Loucy (cell line): ENCODE measurements at regions not wholly inside any gene's neighbourhood (a gene's known extent, or its start where the extent isn't known, plus 50 kb on each side); places are given as distances from the start of the nearest gene placed in this dataset.
A peak's percentile ranks its signal among the peaks of the same experiment; 100 is the strongest.

ENCODE experiments used
- H2AFZ ChIP-seq: fragments of 200-600 bp; sonication (generic); 2 replicates; pipeline ENCODE4 v1.6.0; 2016; ENCODE audit warnings: antibody characterized with exemption, mild to moderate bottlenecking, low read length, moderate library complexity
- H3F3A ChIP-seq: fragments of 200-600 bp; 2 replicates; pipeline ENCODE4 v1.6.0; 2016; ENCODE audit warnings: antibody characterized with exemption, low read depth, mild to moderate bottlenecking
- H3K27me3 ChIP-seq: fragments of 200-600 bp; sonication (generic); 2 replicates; pipeline ENCODE4 v1.6.1; 2014; ENCODE audit warnings: low read length, mild to moderate bottlenecking; ENCODE audit not compliant: insufficient read depth, poor library complexity, severe bottlenecking
- H3K36me3 ChIP-seq: fragments of 200-600 bp; sonication (generic); 2 replicates; pipeline ENCODE4 v1.6.1; 2016; ENCODE audit warnings: low read length; ENCODE audit not compliant: insufficient read depth
- H3K4me1 ChIP-seq: fragments of 200-600 bp; sonication (generic); 2 replicates; pipeline ENCODE4 v1.5.1; 2014; ENCODE audit warnings: low read length, mild to moderate bottlenecking; ENCODE audit not compliant: insufficient read depth, poor library complexity, severe bottlenecking
- H3K4me2 ChIP-seq: fragments of 200-600 bp; sonication (generic); 2 replicates; pipeline ENCODE4 v1.6.0; 2014; ENCODE audit warnings: antibody characterized with exemption, low read length, low read depth, mild to moderate bottlenecking; ENCODE audit not compliant: poor library complexity, severe bottlenecking
- H3K4me3 ChIP-seq: fragments of 200-600 bp; sonication (generic); 2 replicates; pipeline ENCODE4 v1.5.1; 2014; ENCODE audit warnings: low read length, mild to moderate bottlenecking, mixed read lengths; ENCODE audit not compliant: poor library complexity, severe bottlenecking
- H3K79me2 ChIP-seq: fragments of 200-600 bp; sonication (generic); 2 replicates; pipeline ENCODE4 v1.6.1; 2014; ENCODE audit warnings: low read length; ENCODE audit not compliant: insufficient read depth
- H3K9ac ChIP-seq: fragments of 200-600 bp; sonication (generic); 2 replicates; pipeline ENCODE4 v1.6.0; 2014; ENCODE audit warnings: mild to moderate bottlenecking, low read depth, low read length, moderate library complexity; ENCODE audit not compliant: poor library complexity, severe bottlenecking
- H3K9me2 ChIP-seq: fragments of 200-600 bp; sonication (generic); replicated peaks from 2 replicates; pipeline ENCODE4 v1.6.1; 2016; ENCODE audit warnings: low read depth, low read length, mixed read lengths
- H3K9me3 ChIP-seq: fragments of 200-600 bp; sonication (generic); 2 replicates; pipeline ENCODE4 v1.6.1; 2014; ENCODE audit warnings: mild to moderate bottlenecking, antibody characterized with exemption, low read length, low read depth; ENCODE audit not compliant: insufficient read depth
- H4K20me1 ChIP-seq: fragments of 200-600 bp; sonication (generic); 2 replicates; pipeline ENCODE4 v1.6.0; 2014; ENCODE audit warnings: antibody characterized with exemption, low read length, mild to moderate bottlenecking; ENCODE audit not compliant: insufficient read depth, poor library complexity, severe bottlenecking
- CTCF ChIP-seq: fragments of 200-600 bp; sonication (generic); conservative IDR thresholded peaks from 2 replicates; pipeline ENCODE4 v1.5.1; 2014; ENCODE audit warnings: mild to moderate bottlenecking, antibody characterized with exemption, low read length
- EZH2phosphoT487 ChIP-seq: fragments of 200-600 bp; IDR thresholded peaks from 2 replicates; pipeline ENCODE4 v1.6.1; 2018; ENCODE audit warnings: antibody characterized with exemption, mild to moderate bottlenecking, moderate library complexity, borderline replicate concordance

GRCh38 chr6:22411376-22412105 lies 114.7 kb upstream of the PRL start:
- Histone ChIP-seq H4K20me1 (no peaks in the 10 kb centered on the region), H3K79me2 (no peaks in the 10 kb centered on the region), H3K36me3 (no peaks in the 10 kb centered on the region), H3K27me3 (no peaks in the 10 kb centered on the region), H2AFZ (no peak overlapping the region), H3K4me1 (no peaks in the 10 kb centered on the region), H3K4me2 (no peak overlapping the region), H3K9ac (no peak overlapping the region), H3K4me3 (no peak overlapping the region), H3K9me3 (no peaks in the 10 kb centered on the region), H3F3A (no peaks in the 10 kb centered on the region), H3K9me2 (no peaks in the 10 kb centered on the region; the same call in 1 of the 2 replicates)
- no peak for TF ChIP-seq CTCF
- TF ChIP-seq EZH2phosphoT487 = no peak

- Histone ChIP-seq H3K9me3 (peaks cover under 1% of the 10 kb centered on the region; the same call in 1 of the 2 replicates), H3K4me2 (no peak overlapping the region), H3K9ac (no peak overlapping the region), H3K4me1 (no peaks in the 10 kb centered on the region), H3K4me3 (no peak overlapping the region), H3K36me3 (no peaks in the 10 kb centered on the region), H2AFZ (0 out of 2 replicates have a peak overlapping the region, but pooled peaks have one; percentile 23), H3K9me2 (no peaks in the 10 kb centered on the region; the same call in 1 of the 2 replicates), H3K27me3 (no peaks in the 10 kb centered on the region), H3K79me2 (no peaks in the 10 kb centered on the region), H3F3A (no peaks in the 10 kb centered on the region), H4K20me1 (no peaks in the 10 kb centered on the region)
- TF ChIP-seq CTCF = no peak
- no peak for TF ChIP-seq EZH2phosphoT487
These were observed 116.2 kb upstream of the PRL start for GRCh38 chr6:22412994-22413393.

GRCh38 chr6:22413681-22414311 lies 117.0 kb upstream of the PRL start:
- Histone ChIP-seq H3K4me3 (no peak overlapping the region), H3F3A (no peaks in the 10 kb centered on the region), H3K4me2 (no peak overlapping the region)

More at GRCh38 chr6:22413681-22414311, 117.0 kb upstream of the PRL start:
- H3K4me1 ChIP-seq = no peaks in the 10 kb centered on the region
- TF ChIP-seq EZH2phosphoT487 (no peak), CTCF (no peak)
- peak overlapping the region; percentile 23; the same call in 1 of the 2 replicates for H2AFZ ChIP-seq
- H3K27me3 ChIP-seq = no peaks in the 10 kb centered on the region
- H3K9me3 ChIP-seq = peaks cover 8% of the 10 kb centered on the region; the same call in 1 of the 2 replicates
- H3K9ac ChIP-seq = no peak overlapping the region
- no peaks in the 10 kb centered on the region; the same call in 1 of the 2 replicates for H3K9me2 ChIP-seq
- H3K79me2 ChIP-seq = no peaks in the 10 kb centered on the region
- no peaks in the 10 kb centered on the region for H3K36me3 ChIP-seq
- no peaks in the 10 kb centered on the region for H4K20me1 ChIP-seq
